ENCODE measurements at regions not wholly inside any gene's neighbourhood (a gene's known extent, or its start where the extent isn't known, plus 50 kb on each side); places are given as distances from the start of the nearest gene placed in this dataset.

DNA sequence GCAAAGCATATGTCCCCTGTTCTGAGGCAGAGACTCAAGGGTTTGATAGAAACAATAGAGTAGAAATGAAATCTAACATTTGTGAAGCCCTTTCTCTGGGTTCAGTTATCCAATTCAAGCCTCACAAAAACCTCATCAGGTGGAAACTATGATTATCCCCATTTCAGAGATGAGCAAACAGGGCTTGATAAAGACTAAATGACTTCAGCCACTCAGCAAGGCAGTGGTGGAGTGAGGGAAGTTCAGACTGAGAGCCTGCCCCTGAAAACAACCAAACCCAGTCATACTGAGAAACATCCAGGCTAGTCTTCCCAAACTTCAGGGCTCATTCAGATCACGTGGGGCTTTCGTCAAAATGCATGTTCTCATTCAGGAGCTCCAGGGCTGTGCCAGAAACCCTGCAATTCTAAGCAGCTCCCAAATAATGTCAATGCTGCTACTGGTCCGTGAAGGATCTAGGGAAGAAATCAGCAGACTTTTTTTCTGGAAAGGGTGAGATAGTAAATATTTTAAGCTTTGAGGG is 109.6 kb upstream of the KIT start:
- DNase-seq (no peak), ATAC-seq (ENCODE audit: low read depth) (no peak)
- Histone ChIP-seq H4K20me1 (ENCODE audit: insufficient read depth, low read length) (no peaks in the 10 kb centered on the region), H2BK15ac (ENCODE audit: low read depth, low read length) (no peak overlapping the region), H3K36me3 (ENCODE audit: control insufficient read depth, insufficient read depth, low read length) (no peaks in the 10 kb centered on the region), H3K18ac (ENCODE audit: low read depth, low read length) (no peak overlapping the region), H3K9me3 (ENCODE audit: control insufficient read depth, insufficient read depth, low read length) (no peaks in the 10 kb centered on the region), H3K4me2 (ENCODE audit: low read depth, low read length) (no peak overlapping the region), H2BK5ac (ENCODE audit: low read depth, low read length, poor library complexity, severe bottlenecking) (no peak overlapping the region), H3K14ac (replicated peaks; ENCODE audit: low read depth, low read length) (no peak overlapping the region), H3K23ac (ENCODE audit: low read depth, low read length) (no peak overlapping the region), H2AFZ (replicated peaks; ENCODE audit: low read length, poor library complexity) (no peak overlapping the region), H2BK120ac (ENCODE audit: low read depth, low read length) (no peak overlapping the region), H3K9me1 (ENCODE audit: insufficient read depth, low read length) (peaks cover under 1% of the 10 kb centered on the region; the same call in 1 of the 2 replicates), H4K8ac (ENCODE audit: low read depth in 2 of 2, low read length in 2 of 2) (no peak overlapping the region), H2AK5ac (ENCODE audit: low read depth, low read length) (no peak overlapping the region), H4K5ac (ENCODE audit: low read depth, low read length) (no peak overlapping the region), H3K27me3 (ENCODE audit: control insufficient read depth, insufficient read depth, low read length) (no peaks in the 10 kb centered on the region), H3K79me1 (ENCODE audit: low read depth in 1 of 2, low read length in 2 of 2) (no peaks in the 10 kb centered on the region), H3K56ac (ENCODE audit: extremely low read depth, insufficient read depth, low read length) (no peak overlapping the region), H2BK20ac (ENCODE audit: low read depth, low read length) (no peak overlapping the region), H3K27ac (ENCODE audit: insufficient read depth, low read length) (no peak overlapping the region), H4K91ac (ENCODE audit: insufficient read depth, low read depth, low read length) (no peak overlapping the region), H3K4me1 (ENCODE audit: control insufficient read depth, insufficient read depth, low read length) (peaks cover 9% of the 10 kb centered on the region; the same call in 1 of the 2 replicates), H3K4me3 (ENCODE audit: insufficient read depth, low read depth, low read length) (no peak overlapping the region), H3K4ac (ENCODE audit: low read depth, low read length) (no peak overlapping the region), H3K9ac (ENCODE audit: low read depth, low read length) (no peak overlapping the region), H2AK9ac (replicated peaks; ENCODE audit: low read depth, low read length, poor library complexity) (no peak overlapping the region)
- WGBS, 2 experiments (ENCODE audit: extremely low coverage in 2 of 2, insufficient read length in 1 of 2): no CpG with 5 or more reads among the region's 3 CpGs
- ChIA-PET CTCF (interaction anchor here (1.4 kb wide), 1 partner anchor 38 kb away, joined by 3 read pairs; no protein-coding TSS in a partner anchor), POLR2A (ENCODE audit: unreplicated experiment) (no interaction called here)
- in situ Hi-C loops (cut with MboI; ENCODE audit: low sequenced_read_pairs): no loop called here
- intact Hi-C loops (cut with micrococcal nuclease): no loop called here
- dilution Hi-C loops (cut with HindIII; ENCODE audit: low sequenced_read_pairs, unreplicated experiment): no loop called here
- BruUV-seq (replicated peaks): no TSS peak
- no peak for TF ChIP-seq MXI1 (IDR thresholded peaks at IDR 0.05; ENCODE audit: borderline replicate concordance, low read depth, low read length)
- no peak for TF ChIP-seq ELK1 (IDR thresholded peaks at IDR 0.05; ENCODE audit: borderline replicate concordance, low read depth, low read length)
- no peak for TF ChIP-seq SMC3 (IDR thresholded peaks at IDR 0.05; ENCODE audit: low read depth, low read length)
- no peak for TF ChIP-seq BHLHE40 (IDR thresholded peaks at IDR 0.05; ENCODE audit: low read depth, low read length)
- no peak for TF ChIP-seq MAZ (IDR thresholded peaks at IDR 0.05; ENCODE audit: borderline replicate concordance, low read depth, low read length)
- TF ChIP-seq USF2 (IDR thresholded peaks at IDR 0.05; ENCODE audit: low read depth, low read length): no peak
- no peak for TF ChIP-seq RFX5 (IDR thresholded peaks at IDR 0.05; ENCODE audit: low read depth, low read length)
- TF ChIP-seq CEBPB (IDR thresholded peaks at IDR 0.05; ENCODE audit: low read depth, low read length): no peak

All from IMR-90 (cell line).